ENCODE measurements at regions not wholly inside any gene's neighbourhood (a gene's known extent, or its start where the extent isn't known, plus 50 kb on each side); places are given as distances from the start of the nearest gene placed in this dataset.

DNA sequence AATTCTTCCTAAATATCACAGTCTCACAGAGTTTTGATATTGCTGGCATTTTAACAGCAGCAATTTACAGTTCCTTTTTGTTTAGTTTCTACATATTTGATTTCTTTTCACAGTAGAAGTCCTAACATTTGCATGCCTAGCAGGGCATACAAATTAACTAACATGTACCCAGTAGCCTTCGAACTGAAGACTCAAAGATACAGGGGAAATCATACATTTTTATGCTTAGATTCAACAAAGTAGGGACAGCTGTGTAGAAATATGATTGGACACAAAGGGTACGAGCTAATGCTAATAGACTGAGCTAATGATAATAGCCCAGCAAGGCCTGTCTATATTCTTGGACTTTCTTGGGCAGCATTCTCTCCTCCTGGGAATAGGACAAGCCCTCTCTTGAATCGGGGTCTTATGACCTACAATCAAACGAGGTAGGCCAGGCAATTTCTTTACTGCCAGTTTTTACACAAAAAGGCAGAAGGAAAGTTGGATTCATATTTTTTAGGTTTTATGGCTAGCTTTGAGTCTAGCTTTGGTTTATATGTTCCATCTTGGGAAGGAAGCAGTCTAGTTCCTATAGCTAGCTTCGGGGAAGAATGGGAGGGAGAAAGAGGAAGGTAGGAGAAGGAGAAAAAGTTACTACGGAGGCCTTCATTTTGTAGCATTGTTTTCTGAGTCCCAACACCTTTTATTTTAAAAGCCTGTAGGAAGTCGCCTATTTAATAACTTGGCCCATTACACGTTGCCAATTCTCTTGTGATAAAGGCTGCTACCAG, 115.8 kb downstream of the HFE start:
- TF ChIP-seq, protein P1, sequence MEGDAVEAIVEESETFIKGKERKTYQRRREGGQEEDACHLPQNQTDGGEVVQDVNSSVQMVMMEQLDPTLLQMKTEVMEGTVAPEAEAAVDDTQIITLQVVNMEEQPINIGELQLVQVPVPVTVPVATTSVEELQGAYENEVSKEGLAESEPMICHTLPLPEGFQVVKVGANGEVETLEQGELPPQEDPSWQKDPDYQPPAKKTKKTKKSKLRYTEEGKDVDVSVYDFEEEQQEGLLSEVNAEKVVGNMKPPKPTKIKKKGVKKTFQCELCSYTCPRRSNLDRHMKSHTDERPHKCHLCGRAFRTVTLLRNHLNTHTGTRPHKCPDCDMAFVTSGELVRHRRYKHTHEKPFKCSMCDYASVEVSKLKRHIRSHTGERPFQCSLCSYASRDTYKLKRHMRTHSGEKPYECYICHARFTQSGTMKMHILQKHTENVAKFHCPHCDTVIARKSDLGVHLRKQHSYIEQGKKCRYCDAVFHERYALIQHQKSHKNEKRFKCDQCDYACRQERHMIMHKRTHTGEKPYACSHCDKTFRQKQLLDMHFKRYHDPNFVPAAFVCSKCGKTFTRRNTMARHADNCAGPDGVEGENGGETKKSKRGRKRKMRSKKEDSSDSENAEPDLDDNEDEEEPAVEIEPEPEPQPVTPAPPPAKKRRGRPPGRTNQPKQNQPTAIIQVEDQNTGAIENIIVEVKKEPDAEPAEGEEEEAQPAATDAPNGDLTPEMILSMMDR (IDR thresholded peaks at IDR 0.05), result no peak
- no peak for TF ChIP-seq POLR2A (IDR thresholded peaks at IDR 0.05)
